Right lobe of liver (tissue), 4 donors: ENCODE measurements at regions not wholly inside any gene's neighbourhood (a gene's known extent, or its start where the extent isn't known, plus 50 kb on each side); places are given as distances from the start of the nearest gene placed in this dataset.

Experiments used
- POLR2A ChIP-seq: fragments of 450-650 bp; IDR thresholded peaks from one replicate; pipeline ENCODE4 v1.6.1; 2017; ENCODE audit warnings: antibody characterized with exemption, mild to moderate bottlenecking
- TF ChIP-seq, protein P1 (sequence below), 4 donors: fragments of 200-600 bp in 3 of 4; fragments of 450-650 bp in 1 of 4; IDR thresholded peaks; one replicate each; pipeline versions ENCODE4 v1.5.1 to v1.8.0; 2016 to 2022; ENCODE audit warnings: antibody characterized with exemption in 4 of 4, mild to moderate bottlenecking in 2 of 4
- donor health status: DM: no; HTN: no; CAD: no.
- donor health status: DM: no; HTN: no; CAD: no.
- donor health status: DM: no; HTN: yes; CAD: no.

DNA sequence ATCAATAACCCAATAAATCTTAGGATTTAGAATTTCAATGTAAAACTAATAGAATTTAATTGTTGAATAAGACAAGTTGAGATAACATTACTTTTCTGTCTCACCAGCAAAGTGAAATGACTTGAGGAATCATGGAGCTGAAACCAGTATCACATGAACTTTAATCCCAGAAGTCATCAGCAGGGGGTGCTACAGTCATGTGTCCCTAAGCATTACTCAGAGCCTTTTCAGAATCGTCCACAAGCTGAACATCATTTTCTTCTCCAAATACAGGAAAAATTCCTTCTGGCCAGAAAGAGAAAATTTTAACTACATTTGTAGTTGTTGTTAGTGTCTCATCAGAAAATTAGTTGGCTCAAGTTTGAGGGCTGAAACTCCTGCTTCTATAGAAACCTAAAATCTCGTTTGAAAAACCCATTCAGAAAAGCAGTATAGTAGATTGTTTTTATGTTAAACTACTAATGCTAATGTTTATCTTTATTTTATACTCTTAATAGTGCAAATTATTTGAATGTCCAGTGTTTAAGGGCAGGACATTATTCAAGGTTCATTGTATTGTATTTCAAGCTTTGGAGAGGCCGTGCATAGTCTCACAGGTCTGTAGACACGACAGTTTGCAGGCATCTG, 384.1 kb downstream of the PLOD2 start:
- TF ChIP-seq, protein P1, sequence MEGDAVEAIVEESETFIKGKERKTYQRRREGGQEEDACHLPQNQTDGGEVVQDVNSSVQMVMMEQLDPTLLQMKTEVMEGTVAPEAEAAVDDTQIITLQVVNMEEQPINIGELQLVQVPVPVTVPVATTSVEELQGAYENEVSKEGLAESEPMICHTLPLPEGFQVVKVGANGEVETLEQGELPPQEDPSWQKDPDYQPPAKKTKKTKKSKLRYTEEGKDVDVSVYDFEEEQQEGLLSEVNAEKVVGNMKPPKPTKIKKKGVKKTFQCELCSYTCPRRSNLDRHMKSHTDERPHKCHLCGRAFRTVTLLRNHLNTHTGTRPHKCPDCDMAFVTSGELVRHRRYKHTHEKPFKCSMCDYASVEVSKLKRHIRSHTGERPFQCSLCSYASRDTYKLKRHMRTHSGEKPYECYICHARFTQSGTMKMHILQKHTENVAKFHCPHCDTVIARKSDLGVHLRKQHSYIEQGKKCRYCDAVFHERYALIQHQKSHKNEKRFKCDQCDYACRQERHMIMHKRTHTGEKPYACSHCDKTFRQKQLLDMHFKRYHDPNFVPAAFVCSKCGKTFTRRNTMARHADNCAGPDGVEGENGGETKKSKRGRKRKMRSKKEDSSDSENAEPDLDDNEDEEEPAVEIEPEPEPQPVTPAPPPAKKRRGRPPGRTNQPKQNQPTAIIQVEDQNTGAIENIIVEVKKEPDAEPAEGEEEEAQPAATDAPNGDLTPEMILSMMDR (IDR thresholded peaks at IDR 0.05) = peak; percentile 45 to 58 (median 52)
- no peak for TF ChIP-seq POLR2A
